ENCODE measurements at regions not wholly inside any gene's neighbourhood (a gene's known extent, or its start where the extent isn't known, plus 50 kb on each side); places are given as distances from the start of the nearest gene placed in this dataset.

DNA sequence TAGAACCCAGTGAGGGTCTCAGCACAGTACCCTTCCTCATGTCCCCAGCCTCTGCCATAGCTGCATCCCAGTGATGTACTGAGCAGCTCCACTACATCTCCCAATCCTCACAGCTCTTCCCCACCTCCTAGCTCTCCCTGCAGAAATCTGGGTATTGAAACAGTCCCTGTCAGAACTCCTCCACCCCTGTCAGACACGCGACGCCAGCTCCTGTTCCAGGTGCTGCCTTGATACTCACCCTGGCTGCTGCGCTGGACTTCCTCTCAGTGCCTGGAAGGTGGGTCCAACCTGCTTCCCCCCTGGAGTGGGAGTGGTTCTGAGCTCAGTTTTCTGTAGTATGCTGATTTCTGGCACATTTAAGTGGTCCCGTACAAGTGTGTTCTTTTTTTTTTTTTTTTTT lies 160.9 kb upstream of the SLCO3A1 start:
- TF ChIP-seq, protein P1, sequence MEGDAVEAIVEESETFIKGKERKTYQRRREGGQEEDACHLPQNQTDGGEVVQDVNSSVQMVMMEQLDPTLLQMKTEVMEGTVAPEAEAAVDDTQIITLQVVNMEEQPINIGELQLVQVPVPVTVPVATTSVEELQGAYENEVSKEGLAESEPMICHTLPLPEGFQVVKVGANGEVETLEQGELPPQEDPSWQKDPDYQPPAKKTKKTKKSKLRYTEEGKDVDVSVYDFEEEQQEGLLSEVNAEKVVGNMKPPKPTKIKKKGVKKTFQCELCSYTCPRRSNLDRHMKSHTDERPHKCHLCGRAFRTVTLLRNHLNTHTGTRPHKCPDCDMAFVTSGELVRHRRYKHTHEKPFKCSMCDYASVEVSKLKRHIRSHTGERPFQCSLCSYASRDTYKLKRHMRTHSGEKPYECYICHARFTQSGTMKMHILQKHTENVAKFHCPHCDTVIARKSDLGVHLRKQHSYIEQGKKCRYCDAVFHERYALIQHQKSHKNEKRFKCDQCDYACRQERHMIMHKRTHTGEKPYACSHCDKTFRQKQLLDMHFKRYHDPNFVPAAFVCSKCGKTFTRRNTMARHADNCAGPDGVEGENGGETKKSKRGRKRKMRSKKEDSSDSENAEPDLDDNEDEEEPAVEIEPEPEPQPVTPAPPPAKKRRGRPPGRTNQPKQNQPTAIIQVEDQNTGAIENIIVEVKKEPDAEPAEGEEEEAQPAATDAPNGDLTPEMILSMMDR (IDR thresholded peaks at IDR 0.05; ENCODE audit: poor library complexity) = no peak
- TF ChIP-seq EZH2 (IDR thresholded peaks at IDR 0.05; ENCODE audit: borderline replicate concordance) = no peak

All from hepatocyte (in vitro differentiated cells).